Activated CD8-positive, alpha-beta T cell treated with anti-CD3 and anti-CD28 coated beads for 36 hours (primary cell): ENCODE measurements at regions not wholly inside any gene's neighbourhood (a gene's known extent, or its start where the extent isn't known, plus 50 kb on each side); places are given as distances from the start of the nearest gene placed in this dataset.

ENCODE experiments used
- ATAC-seq: fragments of 200-7000 bp; cut with Tn5 transposase; one replicate; pipeline ENCODE4 v1.10.0; 2021; ENCODE audit warnings: mild to moderate bottlenecking, moderate library complexity
- CTCF ChIA-PET: fragments of 350-600 bp; sonication (Branson Sonifier 250); formaldehyde crosslinking; loops from one replicate; lab custom pipeline; 2021; ENCODE audit warnings: antibody characterized with exemption; lab: Charles Lee
- POLR2A ChIA-PET: fragments of 350-600 bp; sonication (Branson Sonifier 250); formaldehyde crosslinking; loops from one replicate; lab custom pipeline; 2021; ENCODE audit warnings: antibody characterized with exemption; lab: Charles Lee
- DNase-seq: peaks from one replicate; pipeline ENCODE4 v3.0.0-alpha.2; 2020
- H3K27ac Mint-ChIP-seq: one replicate; pipeline ENCODE4 v1.8.0; 2021; ENCODE audit warnings: mild to moderate bottlenecking, mixed read lengths
- H3K27me3 Mint-ChIP-seq: one replicate; pipeline ENCODE4 v1.8.0; 2021; ENCODE audit warnings: mixed read lengths
- H3K36me3 Mint-ChIP-seq: one replicate; pipeline ENCODE4 v1.8.0; 2021; ENCODE audit warnings: low read depth, mixed read lengths
- H3K4me1 Mint-ChIP-seq: one replicate; pipeline ENCODE4 v1.8.0; 2021; ENCODE audit warnings: low read depth, mixed read lengths
- H3K4me3 Mint-ChIP-seq: one replicate; pipeline ENCODE4 v1.8.0; 2021; ENCODE audit warnings: mild to moderate bottlenecking, moderate library complexity, mixed read lengths
- H3K9me3 Mint-ChIP-seq: one replicate; pipeline ENCODE4 v1.8.0; 2021; ENCODE audit warnings: mixed read lengths
- intact Hi-C: fragments of 100-400 bp; cut with micrococcal nuclease; formaldehyde crosslinking; loops from one replicate; pipeline ENCODE4 v1.10.0; 2022
- TF ChIP-seq, protein P1 (sequence below): fragments of 200-600 bp; IDR thresholded peaks from one replicate; pipeline ENCODE4 v1.8.0; 2022; ENCODE audit warnings: antibody characterized with exemption, mild to moderate bottlenecking

- ATAC-seq (no peak), DNase-seq (no peak)
- TF ChIP-seq, protein P1, sequence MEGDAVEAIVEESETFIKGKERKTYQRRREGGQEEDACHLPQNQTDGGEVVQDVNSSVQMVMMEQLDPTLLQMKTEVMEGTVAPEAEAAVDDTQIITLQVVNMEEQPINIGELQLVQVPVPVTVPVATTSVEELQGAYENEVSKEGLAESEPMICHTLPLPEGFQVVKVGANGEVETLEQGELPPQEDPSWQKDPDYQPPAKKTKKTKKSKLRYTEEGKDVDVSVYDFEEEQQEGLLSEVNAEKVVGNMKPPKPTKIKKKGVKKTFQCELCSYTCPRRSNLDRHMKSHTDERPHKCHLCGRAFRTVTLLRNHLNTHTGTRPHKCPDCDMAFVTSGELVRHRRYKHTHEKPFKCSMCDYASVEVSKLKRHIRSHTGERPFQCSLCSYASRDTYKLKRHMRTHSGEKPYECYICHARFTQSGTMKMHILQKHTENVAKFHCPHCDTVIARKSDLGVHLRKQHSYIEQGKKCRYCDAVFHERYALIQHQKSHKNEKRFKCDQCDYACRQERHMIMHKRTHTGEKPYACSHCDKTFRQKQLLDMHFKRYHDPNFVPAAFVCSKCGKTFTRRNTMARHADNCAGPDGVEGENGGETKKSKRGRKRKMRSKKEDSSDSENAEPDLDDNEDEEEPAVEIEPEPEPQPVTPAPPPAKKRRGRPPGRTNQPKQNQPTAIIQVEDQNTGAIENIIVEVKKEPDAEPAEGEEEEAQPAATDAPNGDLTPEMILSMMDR = no peak
- ChIA-PET POLR2A (no interaction called here), CTCF (no interaction called here)
- Mint-ChIP-seq H3K9me3 (peaks cover 1% of the 10 kb centered on the region), H3K27me3 (no peaks in the 10 kb centered on the region), H3K4me3 (no peak overlapping the region), H3K36me3 (no peaks in the 10 kb centered on the region), H3K27ac (no peak overlapping the region), H3K4me1 (no peaks in the 10 kb centered on the region)
- intact Hi-C loops = no loop called here
Measured at GRCh38 chr13:62850331-62850730, 1434.7 kb upstream of the PCDH20 start.

DNA sequence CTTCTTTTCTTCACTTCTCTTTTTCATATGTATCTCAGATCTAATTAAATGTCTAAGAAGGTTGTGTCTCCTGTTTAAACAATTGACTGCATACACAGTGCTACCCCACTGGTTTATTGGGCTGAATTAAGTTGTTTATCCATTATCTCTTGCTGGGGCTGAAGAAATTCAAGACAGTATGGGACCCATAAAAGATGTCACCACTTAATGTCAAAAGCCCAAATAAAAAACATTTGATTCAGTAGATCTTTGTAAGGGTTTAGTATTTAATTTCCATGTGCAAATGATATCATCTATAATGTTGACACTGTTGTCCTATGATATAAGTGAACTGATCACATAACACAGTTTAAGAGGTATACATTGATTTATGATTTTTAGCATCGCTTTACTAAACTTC lies 1431.9 kb upstream of the PCDH20 start:
- intact Hi-C loops = no loop called here
- CTCF ChIA-PET = no interaction called here

DNA sequence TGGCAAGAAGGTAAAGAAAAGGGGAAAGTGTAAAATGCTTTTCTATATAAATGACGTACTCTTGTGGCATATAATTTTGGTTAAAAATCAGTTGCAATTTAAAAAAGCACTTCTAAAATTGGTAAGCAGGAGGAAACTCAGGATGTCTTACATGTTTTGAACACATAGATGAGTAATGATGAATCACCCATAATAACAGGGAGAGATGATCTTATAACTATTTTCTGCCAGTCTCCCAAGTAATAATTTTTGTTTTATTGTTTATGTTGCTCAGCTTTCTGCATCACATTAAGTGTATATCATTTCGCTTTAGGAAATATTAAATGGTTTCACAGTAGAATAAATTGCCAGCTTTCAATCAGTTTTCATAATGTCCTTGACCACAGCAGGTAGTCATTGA lies 1430.7 kb upstream of the PCDH20 start:
- intact Hi-C loops = no loop called here
- Mint-ChIP-seq H3K4me1 (no peaks in the 10 kb centered on the region), H3K4me3 (no peak overlapping the region), H3K9me3 (peaks cover 4% of the 10 kb centered on the region), H3K27ac (no peak overlapping the region), H3K36me3 (no peaks in the 10 kb centered on the region), H3K27me3 (no peaks in the 10 kb centered on the region)
- DNase-seq (no peak), ATAC-seq (no peak)
- ChIA-PET POLR2A (no interaction called here), CTCF (no interaction called here)
- TF ChIP-seq, protein P1 = no peak

More for the DNA sequence above, 1431.9 kb upstream of the PCDH20 start:
- Mint-ChIP-seq H3K4me1 (no peaks in the 10 kb centered on the region), H3K27ac (no peak overlapping the region), H3K4me3 (no peak overlapping the region), H3K9me3 (no peaks in the 10 kb centered on the region), H3K36me3 (no peaks in the 10 kb centered on the region), H3K27me3 (no peaks in the 10 kb centered on the region)
- TF ChIP-seq, protein P1 = no peak
- no peak for ATAC-seq
- no peak for DNase-seq
- POLR2A ChIA-PET = no interaction called here

GRCh38 chr13:62839338-62839737 lies 1423.7 kb upstream of the PCDH20 start:
- CTCF ChIA-PET = no interaction called here
- DNase-seq = no peak
- Mint-ChIP-seq H3K27me3 (no peaks in the 10 kb centered on the region), H3K4me3 (no peak overlapping the region), H3K4me1 (no peaks in the 10 kb centered on the region), H3K36me3 (no peaks in the 10 kb centered on the region), H3K9me3 (peaks cover 14% of the 10 kb centered on the region), H3K27ac (no peak overlapping the region)
- TF ChIP-seq, protein P1 = no peak
- no peak for ATAC-seq
- intact Hi-C loops = no loop called here
- POLR2A ChIA-PET = no interaction called here

DNA sequence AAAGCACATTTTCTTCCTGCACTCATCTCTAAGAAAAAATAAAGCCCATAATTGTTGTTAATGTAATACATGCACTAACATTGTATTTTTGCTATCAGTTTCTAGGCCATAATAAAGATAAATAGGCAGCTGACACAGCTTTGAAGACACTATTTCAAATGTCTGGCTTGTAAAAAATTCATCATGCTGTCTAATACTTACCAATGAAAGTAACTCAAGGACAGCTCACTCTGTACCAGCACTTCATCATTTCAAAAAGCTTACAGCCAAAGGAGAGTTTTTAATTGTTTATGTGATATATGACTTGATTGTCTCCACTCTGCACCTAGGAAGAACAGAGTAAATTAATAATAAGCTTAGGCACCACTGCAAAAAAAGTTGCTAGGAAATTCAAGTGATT lies 1423.3 kb upstream of the PCDH20 start:
- H3K4me1 Mint-ChIP-seq = no peaks in the 10 kb centered on the region
- ATAC-seq = no peak
- ChIA-PET POLR2A (no interaction called here), CTCF (no interaction called here)
- DNase-seq = no peak
- H3K9me3 Mint-ChIP-seq = peaks cover 14% of the 10 kb centered on the region
- H3K27me3 Mint-ChIP-seq = no peaks in the 10 kb centered on the region
- H3K36me3 Mint-ChIP-seq = no peaks in the 10 kb centered on the region
- H3K4me3 Mint-ChIP-seq = no peak overlapping the region
- TF ChIP-seq, protein P1 = no peak
- no peak overlapping the region for H3K27ac Mint-ChIP-seq
- intact Hi-C loops = no loop called here
